NCI-H187 (cell line): ENCODE measurements at regions not wholly inside any gene's neighbourhood (a gene's known extent, or its start where the extent isn't known, plus 50 kb on each side); places are given as distances from the start of the nearest gene placed in this dataset.
"Not testable (repeated sequence)": the region's sequence is repeated elsewhere in the genome, so short reads cannot be mapped to it uniquely, and the experiment has no call there.

ENCODE experiments used
- DNase-seq, 2 experiments: peaks; one replicate each; lab custom pipeline; 2025; lab: John Stamatoyannopoulos, UW

- no peak for DNase-seq
These were observed 181.0 kb upstream of the GHR start for GRCh38 chr5:42242210-42242609.

- DNase-seq: no peak
These were observed 180.3 kb upstream of the GHR start for GRCh38 chr5:42242881-42243485.

- DNase-seq: no peak
These were observed 170.9 kb upstream of the GHR start for GRCh38 chr5:42252306-42252705.

- DNase-seq: not testable (repeated sequence)
These were observed 163.3 kb upstream of the GHR start for GRCh38 chr5:42259914-42260313.

- no peak for DNase-seq
These were observed 156.1 kb upstream of the GHR start for GRCh38 chr5:42267091-42267490.

- not testable (repeated sequence) for DNase-seq
These were observed 155.1 kb upstream of the GHR start for GRCh38 chr5:42268170-42268569.

- DNase-seq: no peak
These were observed 154.6 kb upstream of the GHR start for GRCh38 chr5:42268630-42269029.

- DNase-seq: no peak
These were observed 152.5 kb upstream of the GHR start for GRCh38 chr5:42270771-42271170.

GRCh38 chr5:42274913-42275312 is 148.3 kb upstream of the GHR start:
- no peak for DNase-seq

GRCh38 chr5:42277293-42277692 is 145.9 kb upstream of the GHR start:
- DNase-seq: no peak

- no peak for DNase-seq
These were observed 138.7 kb upstream of the GHR start for GRCh38 chr5:42284584-42284983.

GRCh38 chr5:42285230-42285629 is 138.0 kb upstream of the GHR start:
- no peak for DNase-seq

GRCh38 chr5:42300496-42300895 is 122.7 kb upstream of the GHR start:
- DNase-seq: no peak

GRCh38 chr5:42301349-42301748 is 121.9 kb upstream of the GHR start:
- no peak for DNase-seq

- DNase-seq: no peak
These were observed 121.1 kb upstream of the GHR start for GRCh38 chr5:42302186-42302585.

- DNase-seq: no peak
These were observed 117.0 kb upstream of the GHR start for GRCh38 chr5:42306287-42306686.

- DNase-seq: no peak
These were observed 113.4 kb upstream of the GHR start for GRCh38 chr5:42309865-42310264.

- no peak for DNase-seq
These were observed 108.0 kb upstream of the GHR start for GRCh38 chr5:42315214-42315613.

- DNase-seq: no peak
These were observed 105.7 kb upstream of the GHR start for GRCh38 chr5:42317575-42317974.

GRCh38 chr5:42319546-42319945 is 103.7 kb upstream of the GHR start:
- not testable (repeated sequence) for DNase-seq

GRCh38 chr5:42321785-42322184 is 101.5 kb upstream of the GHR start:
- no peak for DNase-seq

- no peak for DNase-seq
These were observed 86.1 kb upstream of the GHR start for GRCh38 chr5:42337143-42337542.

- DNase-seq: no peak
These were observed 85.6 kb upstream of the GHR start for GRCh38 chr5:42337607-42338006.

- DNase-seq: no peak
These were observed 85.1 kb upstream of the GHR start for GRCh38 chr5:42338136-42338535.

- no peak for DNase-seq
These were observed 74.1 kb upstream of the GHR start for GRCh38 chr5:42349163-42349562.
